D721Med (cell line): ENCODE measurements at regions not wholly inside any gene's neighbourhood (a gene's known extent, or its start where the extent isn't known, plus 50 kb on each side); places are given as distances from the start of the nearest gene placed in this dataset.
"Not testable (repeated sequence)": the region's sequence is repeated elsewhere in the genome, so short reads cannot be mapped to it uniquely, and the experiment has no call there.

Experiments used
- DNase-seq: peaks from one replicate; pipeline ENCODE4 v3.0.0; 2011; ENCODE audit warnings: low spot score; ENCODE audit not compliant: insufficient read length
- FAIRE-seq: peaks from 2 replicates; lab custom pipeline; 2011; peaks lifted over from hg19 to GRCh38; lab: Jason Lieb, UNC
- CTCF ChIP-seq: IDR thresholded peaks from 2 replicates; pipeline ENCODE4 v1.5.1; 2012; ENCODE audit warnings: mild to moderate bottlenecking, control low read depth; ENCODE audit not compliant: insufficient read depth; ENCODE audit errors: missing control alignments

DNA sequence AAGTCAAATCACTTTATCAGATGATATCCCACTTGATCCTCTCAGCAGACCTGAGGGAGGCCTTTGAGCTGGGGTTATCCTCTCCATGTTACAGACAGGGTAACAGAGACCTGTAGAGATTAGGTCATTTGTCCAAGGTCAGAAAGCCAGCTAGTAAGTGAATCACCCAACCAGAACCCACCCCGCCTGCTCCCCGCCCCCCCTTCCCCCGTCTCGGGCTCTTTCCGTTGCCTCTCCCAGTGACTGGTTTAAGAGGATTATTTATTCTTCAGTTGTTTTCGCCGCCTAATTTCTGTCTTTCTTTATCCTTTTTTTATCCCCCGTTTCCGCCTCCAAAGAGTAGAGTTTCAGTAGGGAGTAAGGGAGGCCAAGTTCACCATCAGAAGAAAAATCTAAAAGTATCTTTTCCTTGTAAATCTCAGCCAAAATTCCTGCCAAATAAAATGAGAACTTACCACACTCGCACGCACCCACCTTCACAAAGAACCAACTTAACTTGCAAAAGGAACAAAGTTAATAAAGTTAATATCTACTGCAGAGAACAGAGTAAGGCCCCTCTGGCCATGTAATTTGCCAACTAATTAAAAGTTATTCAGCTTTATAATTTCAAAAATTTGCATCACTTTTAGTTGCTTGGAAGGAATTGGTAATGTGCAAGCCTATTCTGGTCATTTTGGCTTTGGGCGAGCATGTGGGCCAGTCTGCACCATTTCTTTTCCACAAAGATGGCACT, 76.8 kb upstream of the TRABD2B start:
- FAIRE-seq (no peak), DNase-seq (peak; percentile 31)

GRCh38 chr1:48071513-48071912, 74.3 kb upstream of the TRABD2B start:
- FAIRE-seq (no peak), DNase-seq (no peak)
- TF ChIP-seq CTCF: no peak

More for the DNA sequence above, 76.8 kb upstream of the TRABD2B start:
- TF ChIP-seq CTCF: no peak

DNA sequence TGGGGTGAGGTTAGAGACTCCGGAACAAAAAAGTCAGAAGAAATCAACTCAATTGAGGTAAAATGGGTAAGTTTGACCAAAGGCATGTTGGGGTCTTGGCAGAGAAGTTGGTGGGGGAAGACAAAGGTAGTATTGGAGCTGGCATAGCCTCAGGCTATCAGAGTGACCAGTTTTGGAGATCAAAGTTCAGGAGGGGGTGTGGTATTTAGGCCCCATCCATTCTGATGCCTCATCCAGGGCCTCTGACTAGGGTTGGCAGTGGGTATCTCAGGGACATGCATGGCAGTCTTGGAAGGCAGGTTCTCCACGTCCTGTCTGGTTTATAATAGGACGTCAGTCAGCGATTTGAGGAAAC, 73.2 kb upstream of the TRABD2B start:
- DNase-seq: no peak
- no peak for TF ChIP-seq CTCF

GRCh38 chr1:48069662-48070395, 72.6 kb upstream of the TRABD2B start:
- FAIRE-seq: no peak
- TF ChIP-seq CTCF: no peak
- DNase-seq: no peak

More for the DNA sequence above, 73.2 kb upstream of the TRABD2B start:
- FAIRE-seq: no peak

GRCh38 chr1:48068206-48068605, 71.0 kb upstream of the TRABD2B start:
- no peak for TF ChIP-seq CTCF
- no peak for DNase-seq
- FAIRE-seq: no peak

- no peak for FAIRE-seq
- no peak for TF ChIP-seq CTCF
- DNase-seq: no peak
These were observed 69.8 kb upstream of the TRABD2B start for GRCh38 chr1:48066936-48067335.

DNA sequence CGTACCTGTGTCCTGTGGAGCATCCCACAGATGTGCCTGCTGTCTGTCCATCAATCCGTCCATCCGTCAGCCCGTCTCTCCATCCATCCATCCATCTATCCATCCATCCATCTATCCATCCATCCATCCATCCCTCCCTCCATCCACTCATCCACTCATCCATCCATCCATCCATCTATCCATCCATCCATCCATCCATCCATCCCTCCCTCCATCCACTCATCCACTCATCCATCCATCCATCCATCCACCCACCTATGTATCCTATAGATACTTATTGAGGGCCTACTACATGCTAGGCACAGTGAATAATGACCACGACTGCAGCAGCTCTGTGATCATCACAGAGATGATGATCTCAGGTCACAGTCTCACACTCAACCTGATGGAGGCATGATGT, 67.5 kb upstream of the TRABD2B start:
- not testable (repeated sequence) for FAIRE-seq, DNase-seq
